K562 (cell line): ENCODE measurements at regions not wholly inside any gene's neighbourhood (a gene's known extent, or its start where the extent isn't known, plus 50 kb on each side); places are given as distances from the start of the nearest gene placed in this dataset.

Source experiments
- ATAC-seq: fragments of 200-7000 bp; cut with Tn5 transposase; 3 replicates; pipeline ENCODE4 v1.9.1; 2020; ENCODE audit warnings: moderate library complexity
- BruUV-seq: library from RNA; stranded (reverse); fragments of 400-500 nt; replicated peaks from 2 replicates; lab custom pipeline; 2021; lab: Mats Ljungman, UMichigan
- CTCF ChIA-PET: fragments of 300-600 bp; formaldehyde crosslinking; extraction: SDS; loops from one replicate; lab custom pipeline; 2021; ENCODE audit warnings: low intra/inter-chr PET ratio; lab: Yijun Ruan, JAX
- POLR2A ChIA-PET: fragments of 300-600, 350-650 bp; sonication (Branson Sonifier 250); formaldehyde crosslinking; extraction: SDS; loops from one replicate; lab custom pipeline; 2021; ENCODE audit warnings: antibody characterized with exemption, inconsistent platforms; lab: Yijun Ruan, JAX
- DNase-seq, 4 experiments: peaks; one replicate each; pipeline versions ENCODE4 v3.0.0 to v3.0.0-alpha.2; 2011 to 2018; ENCODE audit warnings: low spot score in 3 of 4, mixed read lengths in 3 of 4; ENCODE audit errors: extremely low read depth in 1 of 4
- FAIRE-seq: peaks from 2 replicates; lab custom pipeline; 2011; peaks lifted over from hg19 to GRCh38; lab: Jason Lieb, UNC
- H2AFZ ChIP-seq: 2 replicates; pipeline ENCODE4 v1.6.0; 2011; ENCODE audit warnings: low read depth, low read length, control low read depth, inconsistent platforms
- H3K27ac ChIP-seq: fragments of 200-600 bp; 3 replicates; pipeline ENCODE4 v1.8.0; 2011; ENCODE audit warnings: low read depth, mild to moderate bottlenecking, control low read depth, inconsistent platforms, low read length, moderate library complexity, mixed read lengths; ENCODE audit errors: extremely low read depth
- H3K27me3 ChIP-seq, 2 experiments: fragments of 300-600 bp in 1 of 2; 2 replicates in 1 of 2; 3 replicates in 1 of 2; pipeline versions ENCODE4 v1.6.0 to v1.8.0; 2011; ENCODE audit warnings: inconsistent platforms in 2 of 2, low read length in 2 of 2, mild to moderate bottlenecking in 1 of 2, mixed read lengths in 1 of 2, moderate library complexity in 1 of 2; ENCODE audit not compliant: control insufficient read depth in 2 of 2, insufficient read depth in 2 of 2
- H3K36me3 ChIP-seq: fragments of 300-600 bp; 3 replicates; pipeline ENCODE4 v1.8.0; 2011; ENCODE audit warnings: mild to moderate bottlenecking, low read length, inconsistent platforms; ENCODE audit not compliant: control insufficient read depth, insufficient read depth
- H3K4me1 ChIP-seq, 2 experiments: fragments of 200-600 bp in 1 of 2; replicated peaks in 1 of 2; 2 replicates in 1 of 2; 3 replicates in 1 of 2; pipeline versions ENCODE4 v1.5.1 to v1.8.0; 2011; ENCODE audit warnings: inconsistent platforms in 2 of 2, low read length in 2 of 2, mild to moderate bottlenecking in 1 of 2, mixed read lengths in 1 of 2, moderate library complexity in 1 of 2; ENCODE audit not compliant: control insufficient read depth in 2 of 2, insufficient read depth in 2 of 2
- H3K4me2 ChIP-seq: 2 replicates; pipeline ENCODE4 v1.6.1; 2011; ENCODE audit warnings: low read length, control low read depth, inconsistent platforms, mixed read lengths; ENCODE audit not compliant: insufficient read depth
- H3K4me3 ChIP-seq: fragments of 200-600 bp; sonication (generic), shearing (Covaris generic); 2 replicates; pipeline ENCODE4 v1.5.1; 2016; ENCODE audit warnings: control low read depth, inconsistent platforms
- H3K79me2 ChIP-seq: fragments of 200-600 bp; 3 replicates; pipeline ENCODE4 v1.8.0; 2011; ENCODE audit warnings: low read length, inconsistent platforms; ENCODE audit not compliant: control insufficient read depth, insufficient read depth
- H3K9ac ChIP-seq, 2 experiments: 2 replicates each; pipeline versions ENCODE4 v1.6.0 to v1.6.1; 2011; ENCODE audit warnings: low read depth in 2 of 2, low read length in 2 of 2, control low read depth in 1 of 2, inconsistent platforms in 1 of 2, mild to moderate bottlenecking in 1 of 2, mixed read lengths in 1 of 2; ENCODE audit not compliant: insufficient read depth in 1 of 2
- H3K9me1 ChIP-seq: one replicate; pipeline ENCODE4 v1.6.0; 2011; ENCODE audit warnings: inconsistent platforms, mild to moderate bottlenecking, low read length, moderate library complexity; ENCODE audit not compliant: control insufficient read depth, insufficient read depth
- H3K9me3 ChIP-seq: replicated peaks from 2 replicates; pipeline ENCODE4 v1.5.1; 2011; ENCODE audit warnings: low read depth, low read length, inconsistent platforms; ENCODE audit not compliant: control insufficient read depth, insufficient read depth
- H4K20me1 ChIP-seq: replicated peaks from 2 replicates; pipeline ENCODE4 v1.6.1; 2011; ENCODE audit warnings: low read length, inconsistent platforms, mixed read lengths; ENCODE audit not compliant: control insufficient read depth, insufficient read depth
- CTBP1 ChIP-seq: fragments of 450-650 bp; IDR thresholded peaks from 2 replicates; pipeline ENCODE4 v1.6.1; 2016; ENCODE audit warnings: borderline replicate concordance
- GABPB1 ChIP-seq: sonication (generic); formaldehyde crosslinking; IDR thresholded peaks from 2 replicates; pipeline ENCODE4 v1.8.0; 2022; ENCODE audit warnings: mild to moderate bottlenecking, missing genetic modification reagents
- GTF2E2 ChIP-seq: fragments of 200-800 bp; sonication (Bioruptor generic); IDR thresholded peaks from 2 replicates; pipeline ENCODE4 v1.6.1; 2016; ENCODE audit warnings: missing genetic modification characterization, missing compliant biosample characterization
- NONO ChIP-seq, 2 experiments: fragments of 200-400 bp in 1 of 2; fragments of 450-650 bp in 1 of 2; formaldehyde crosslinking in 1 of 2; IDR thresholded peaks; 2 replicates each; pipeline ENCODE4 v1.6.1; 2017; ENCODE audit warnings: low read depth in 2 of 2, mild to moderate bottlenecking in 2 of 2, moderate library complexity in 2 of 2, low read length in 1 of 2
- SIRT6 ChIP-seq: IDR thresholded peaks from one replicate; pipeline ENCODE4 v1.6.1; 2012; ENCODE audit warnings: low read depth, mild to moderate bottlenecking, control low read depth, inconsistent platforms, low read length, moderate library complexity
- WGBS: fragments of 100-300 bp; shearing (Covaris generic); methylation state at CpG from one replicate; pipeline ENCODE4 v1.1.6; 2016; ENCODE audit warnings: low coverage, mixed read lengths; ENCODE audit not compliant: insufficient coverage; ENCODE audit errors: missing lambda C conversion rate; 5-methylcytosine and 5-hydroxymethylcytosine counted together
- in situ Hi-C: fragments of 300-500 bp; cut with MboI; formaldehyde crosslinking; loops from 4 replicates; pipeline ENCODE4 v1.15.0; 2018; ENCODE audit warnings: inconsistent platforms, mixed read lengths
- intact Hi-C: fragments of 100-400 bp; cut with micrococcal nuclease; formaldehyde crosslinking; loops from 2 replicates; pipeline ENCODE4 v1.14.2; 2022
- TF ChIP-seq, protein P1 (sequence below): sonication (generic); formaldehyde crosslinking; IDR thresholded peaks from 2 replicates; pipeline ENCODE4 v1.8.1; 2023; ENCODE audit warnings: mild to moderate bottlenecking, missing genetic modification reagents, moderate library complexity

DNA sequence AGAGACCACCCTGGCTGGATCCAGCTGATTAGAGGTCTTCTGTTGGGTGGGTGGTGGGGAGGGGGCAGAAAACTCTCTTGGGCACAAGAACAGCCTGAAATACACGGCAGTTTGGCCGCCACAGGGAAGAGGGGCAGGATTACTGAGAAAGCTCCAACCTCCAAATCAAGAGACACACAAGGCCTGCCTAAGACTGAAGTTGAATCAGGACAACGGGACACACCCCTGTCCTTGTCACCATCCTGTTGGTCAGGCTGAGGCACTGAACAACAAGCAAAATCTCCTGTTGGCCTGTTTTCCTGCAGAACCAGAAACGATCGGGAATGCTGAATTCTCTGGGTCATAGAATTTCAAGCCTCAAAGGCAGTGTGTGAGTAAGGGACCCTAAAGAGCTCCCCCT lies 247.8 kb downstream of the FAM43A start:
- in situ Hi-C loops, result no loop called here
- Histone ChIP-seq H3K4me1 (no peaks in the 10 kb centered on the region), H3K9me3 (no peaks in the 10 kb centered on the region), H3K36me3 (no peaks in the 10 kb centered on the region), H3K27ac (no peak overlapping the region), H4K20me1 (no peaks in the 10 kb centered on the region), H3K9me1 (no peaks in the 10 kb centered on the region), H3K9ac (no peak overlapping the region)
- no TSS peak for BruUV-seq
- no peak for DNase-seq
- TF ChIP-seq SIRT6 (no peak), NONO (IDR thresholded peaks at IDR 0.05; ENCODE audit: low read depth in 2 of 2, low read length in 1 of 2) (no peak), GABPB1 (CRISPR knock-in tag) (no peak), GTF2E2 (tag) (no peak), CTBP1 (no peak)
- TF ChIP-seq, protein P1, sequence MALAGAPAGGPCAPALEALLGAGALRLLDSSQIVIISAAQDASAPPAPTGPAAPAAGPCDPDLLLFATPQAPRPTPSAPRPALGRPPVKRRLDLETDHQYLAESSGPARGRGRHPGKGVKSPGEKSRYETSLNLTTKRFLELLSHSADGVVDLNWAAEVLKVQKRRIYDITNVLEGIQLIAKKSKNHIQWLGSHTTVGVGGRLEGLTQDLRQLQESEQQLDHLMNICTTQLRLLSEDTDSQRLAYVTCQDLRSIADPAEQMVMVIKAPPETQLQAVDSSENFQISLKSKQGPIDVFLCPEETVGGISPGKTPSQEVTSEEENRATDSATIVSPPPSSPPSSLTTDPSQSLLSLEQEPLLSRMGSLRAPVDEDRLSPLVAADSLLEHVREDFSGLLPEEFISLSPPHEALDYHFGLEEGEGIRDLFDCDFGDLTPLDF (CRISPR knock-in tag), result no peak
- TF ChIP-seq, all 486 proteins: peak for 0
- WGBS, result 0% methylated on average over 4 of the region's 5 CpGs
- ChIA-PET CTCF (no interaction called here), POLR2A (no interaction called here)
- H3K4me2 ChIP-seq, result no peak overlapping the region
- no peak for FAIRE-seq
- no peak for ATAC-seq
- intact Hi-C loops, result no loop called here
- H3K27me3 ChIP-seq, result peaks cover 13 to 28% of the 10 kb centered on the region in 2 experiments
- no peak overlapping the region for H3K4me3 ChIP-seq
- H2AFZ ChIP-seq, result no peak overlapping the region
- no peaks in the 10 kb centered on the region for H3K79me2 ChIP-seq
